Transverse colon (tissue), 4 donors: ENCODE measurements at regions not wholly inside any gene's neighbourhood (a gene's known extent, or its start where the extent isn't known, plus 50 kb on each side); places are given as distances from the start of the nearest gene placed in this dataset.

Experiments used
- POLR2AphosphoS5 ChIP-seq, 3 donors: sonication (generic); formaldehyde crosslinking; IDR thresholded peaks; one replicate each; pipeline ENCODE4 v1.6.1; 2016; ENCODE audit warnings: antibody characterized with exemption in 3 of 3
- TF ChIP-seq, protein P1 (sequence below), 5 experiments: fragments of 200-600 bp in 3 of 5; fragments of 450-650 bp in 2 of 5; sonication (generic) in 3 of 5; IDR thresholded peaks; 1 replicate in 2 of 5; 2 replicates in 3 of 5; pipeline ENCODE4 v1.5.1; 2016 to 2017; ENCODE audit warnings: antibody characterized with exemption in 5 of 5, inconsistent platforms in 3 of 5, mild to moderate bottlenecking in 2 of 5, moderate library complexity in 1 of 5

DNA sequence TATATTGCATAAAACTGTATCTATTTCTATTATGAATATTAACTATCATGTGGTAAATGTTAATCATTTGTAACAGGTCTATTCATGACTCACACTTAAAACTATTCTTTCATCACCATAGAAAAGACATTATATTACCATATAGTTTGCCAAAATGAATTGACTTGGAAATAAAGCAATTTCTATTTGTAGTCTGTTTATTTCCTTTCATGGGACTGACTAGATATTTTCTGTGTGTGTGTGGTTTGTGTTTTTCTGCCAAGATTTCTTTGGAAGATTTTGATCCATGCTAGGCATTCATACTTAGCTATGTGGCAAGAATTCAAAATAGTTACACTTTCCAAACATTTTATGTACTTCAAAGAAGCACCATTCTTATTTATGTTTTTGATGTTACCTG, 522.5 kb upstream of the AGTR1 start:
- TF ChIP-seq, protein P1, sequence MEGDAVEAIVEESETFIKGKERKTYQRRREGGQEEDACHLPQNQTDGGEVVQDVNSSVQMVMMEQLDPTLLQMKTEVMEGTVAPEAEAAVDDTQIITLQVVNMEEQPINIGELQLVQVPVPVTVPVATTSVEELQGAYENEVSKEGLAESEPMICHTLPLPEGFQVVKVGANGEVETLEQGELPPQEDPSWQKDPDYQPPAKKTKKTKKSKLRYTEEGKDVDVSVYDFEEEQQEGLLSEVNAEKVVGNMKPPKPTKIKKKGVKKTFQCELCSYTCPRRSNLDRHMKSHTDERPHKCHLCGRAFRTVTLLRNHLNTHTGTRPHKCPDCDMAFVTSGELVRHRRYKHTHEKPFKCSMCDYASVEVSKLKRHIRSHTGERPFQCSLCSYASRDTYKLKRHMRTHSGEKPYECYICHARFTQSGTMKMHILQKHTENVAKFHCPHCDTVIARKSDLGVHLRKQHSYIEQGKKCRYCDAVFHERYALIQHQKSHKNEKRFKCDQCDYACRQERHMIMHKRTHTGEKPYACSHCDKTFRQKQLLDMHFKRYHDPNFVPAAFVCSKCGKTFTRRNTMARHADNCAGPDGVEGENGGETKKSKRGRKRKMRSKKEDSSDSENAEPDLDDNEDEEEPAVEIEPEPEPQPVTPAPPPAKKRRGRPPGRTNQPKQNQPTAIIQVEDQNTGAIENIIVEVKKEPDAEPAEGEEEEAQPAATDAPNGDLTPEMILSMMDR (IDR thresholded peaks at IDR 0.05): no peak
- no peak for TF ChIP-seq POLR2AphosphoS5 (IDR thresholded peaks at IDR 0.05)
